GM12874 (cell line): ENCODE measurements at regions not wholly inside any gene's neighbourhood (a gene's known extent, or its start where the extent isn't known, plus 50 kb on each side); places are given as distances from the start of the nearest gene placed in this dataset.

ENCODE experiments used
- CTCF ChIP-seq: IDR thresholded peaks from 2 replicates; pipeline ENCODE4 v1.5.1; 2011; ENCODE audit warnings: low read depth, mild to moderate bottlenecking, control low read depth, low read length, moderate library complexity; ENCODE audit not compliant: insufficient read depth

DNA sequence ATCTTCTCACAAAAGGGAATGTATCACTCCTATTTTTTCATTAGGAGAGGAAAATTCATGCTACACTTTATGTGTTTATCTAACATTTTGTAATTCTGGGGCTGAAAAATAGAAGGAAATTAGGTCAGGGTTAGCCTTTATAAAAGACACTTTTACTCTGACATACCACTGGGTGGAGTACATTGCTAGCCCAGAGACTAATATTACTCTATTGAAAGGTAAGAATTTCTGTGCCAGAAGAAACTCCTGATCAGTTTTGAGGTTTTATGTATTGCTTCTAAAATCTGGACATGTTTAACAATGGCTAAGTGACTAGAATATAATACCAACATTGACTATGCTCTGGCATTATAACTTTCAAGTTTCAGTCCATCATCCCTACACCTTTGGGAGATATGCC is 724.6 kb downstream of the USP25 start:
- no peak for TF ChIP-seq CTCF

DNA sequence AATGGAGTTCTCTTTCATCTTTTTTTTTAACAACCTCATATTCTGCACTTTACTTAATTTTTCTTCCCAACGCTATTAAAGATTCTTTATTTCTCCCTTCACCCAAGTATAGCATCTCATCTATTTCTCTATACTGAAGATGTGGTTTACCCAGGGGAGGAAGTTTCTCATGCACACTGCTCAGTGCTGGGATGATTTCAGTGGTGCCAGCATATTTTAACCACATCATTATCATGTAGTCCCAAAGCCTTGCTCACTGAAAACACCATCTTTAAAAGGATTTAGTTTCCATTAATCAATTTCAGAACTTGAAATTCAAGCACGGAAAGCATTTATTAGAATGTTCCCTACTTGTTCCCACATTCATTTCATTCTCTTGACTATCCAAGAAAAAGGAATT is 725.7 kb downstream of the USP25 start:
- no peak for TF ChIP-seq CTCF

GRCh38 chr21:16455978-16456377 is 726.2 kb downstream of the USP25 start:
- TF ChIP-seq CTCF, result no peak

DNA sequence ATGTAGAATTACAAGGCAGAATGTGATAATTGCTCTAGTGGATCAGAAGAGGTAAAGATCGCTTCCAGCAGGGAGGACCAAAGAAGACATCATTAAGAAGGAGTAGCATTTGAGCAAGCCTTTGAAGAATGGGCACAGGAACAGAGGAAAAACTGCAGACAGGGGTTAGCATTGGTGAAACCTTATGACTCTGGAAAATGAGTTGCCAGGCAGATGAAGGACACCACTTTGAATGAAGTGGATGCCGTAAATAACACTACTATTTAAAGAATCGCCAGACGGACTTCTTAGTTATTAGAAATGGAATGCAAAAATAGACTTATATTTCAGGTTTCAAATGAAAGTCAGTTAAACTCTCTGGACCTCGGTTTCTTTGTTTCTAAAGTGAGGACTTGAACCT is 727.7 kb downstream of the USP25 start:
- TF ChIP-seq CTCF, result no peak

GRCh38 chr21:16460936-16461335 is 731.2 kb downstream of the USP25 start:
- 0 out of 2 replicates have a peak, but pooled peaks have one; percentile 14 for TF ChIP-seq CTCF

DNA sequence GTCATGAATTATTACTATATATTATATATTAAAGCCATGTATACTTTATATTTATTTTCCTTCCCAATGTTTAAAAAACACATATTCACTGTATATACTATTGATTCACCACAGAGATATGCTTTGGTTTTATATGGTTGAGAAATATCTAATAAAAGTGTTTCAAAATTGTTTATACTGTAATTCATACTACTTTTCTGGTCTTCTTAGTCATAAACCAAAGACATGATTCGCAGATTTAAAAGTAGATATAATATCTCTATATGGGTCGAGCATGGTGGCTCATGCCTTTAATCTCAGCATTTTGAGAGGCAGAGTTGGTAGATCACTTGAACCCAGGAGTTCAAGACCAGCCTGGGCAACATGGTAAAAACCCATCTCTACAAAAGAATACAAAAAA is 738.4 kb downstream of the USP25 start:
- TF ChIP-seq CTCF, result no peak

DNA sequence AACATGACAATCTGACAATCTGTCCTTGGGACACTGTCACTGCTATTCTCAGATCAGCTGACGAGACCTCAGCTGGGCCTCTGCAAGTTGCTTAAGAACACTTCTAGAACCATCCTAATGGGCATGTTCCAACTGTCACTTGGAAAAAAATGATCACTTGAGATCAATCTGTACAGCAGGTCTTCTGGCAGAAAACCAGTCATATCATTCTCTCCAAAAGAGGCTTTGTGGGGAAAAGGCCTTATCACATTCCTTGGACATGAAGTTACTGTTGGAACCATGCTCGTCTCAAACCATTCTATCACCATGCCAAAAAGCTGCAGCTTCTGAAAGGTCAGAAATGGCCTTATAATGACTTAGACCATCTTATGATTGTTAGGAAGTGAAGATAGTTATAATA is 744.2 kb downstream of the USP25 start:
- no peak for TF ChIP-seq CTCF

DNA sequence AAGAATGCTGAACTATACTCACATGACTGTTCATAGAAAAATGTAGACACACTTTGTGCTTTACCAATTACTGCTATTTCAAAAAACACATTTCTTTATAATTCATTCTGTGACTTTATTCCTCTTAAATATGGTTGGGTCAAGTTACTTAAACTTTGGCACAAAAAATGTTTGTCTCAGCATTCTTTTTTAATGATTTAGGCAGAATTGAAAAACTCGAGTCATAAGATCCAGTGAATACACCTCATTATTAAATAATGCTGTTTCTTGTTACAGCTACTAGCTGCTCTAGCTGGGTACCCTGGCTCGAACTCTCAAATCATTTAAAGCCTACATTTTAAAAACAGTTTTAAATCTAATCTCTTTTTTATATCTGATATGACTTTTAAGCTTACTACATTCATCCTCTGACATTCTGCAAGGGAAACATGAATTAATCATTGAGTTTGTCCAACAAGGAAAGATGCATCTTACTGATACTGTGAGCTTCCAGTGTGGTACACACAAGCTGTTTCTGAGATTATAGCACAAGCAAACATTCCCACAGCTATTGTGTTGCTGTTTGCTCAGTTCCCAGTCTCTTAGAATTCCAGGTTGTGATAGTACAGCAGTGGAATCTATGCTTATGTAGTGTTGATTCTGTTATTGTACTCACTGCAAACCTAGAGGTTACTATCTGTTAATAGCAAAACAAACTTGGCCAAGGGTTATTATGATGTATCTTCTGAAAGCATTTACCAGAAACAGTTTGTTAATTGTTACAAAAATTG is 746.5 kb downstream of the USP25 start:
- no peak for TF ChIP-seq CTCF
